NCI-H2196 treated with DMSO at 0.1 percent for 48 hours (cell line): ENCODE measurements at regions not wholly inside any gene's neighbourhood (a gene's known extent, or its start where the extent isn't known, plus 50 kb on each side); places are given as distances from the start of the nearest gene placed in this dataset.
"Not testable (repeated sequence)": the region's sequence is repeated elsewhere in the genome, so short reads cannot be mapped to it uniquely, and the experiment has no call there.

Experiments used
- DNase-seq: peaks from one replicate; lab custom pipeline; 2025; ENCODE audit not compliant: unreplicated experiment; lab: John Stamatoyannopoulos, UW

DNA sequence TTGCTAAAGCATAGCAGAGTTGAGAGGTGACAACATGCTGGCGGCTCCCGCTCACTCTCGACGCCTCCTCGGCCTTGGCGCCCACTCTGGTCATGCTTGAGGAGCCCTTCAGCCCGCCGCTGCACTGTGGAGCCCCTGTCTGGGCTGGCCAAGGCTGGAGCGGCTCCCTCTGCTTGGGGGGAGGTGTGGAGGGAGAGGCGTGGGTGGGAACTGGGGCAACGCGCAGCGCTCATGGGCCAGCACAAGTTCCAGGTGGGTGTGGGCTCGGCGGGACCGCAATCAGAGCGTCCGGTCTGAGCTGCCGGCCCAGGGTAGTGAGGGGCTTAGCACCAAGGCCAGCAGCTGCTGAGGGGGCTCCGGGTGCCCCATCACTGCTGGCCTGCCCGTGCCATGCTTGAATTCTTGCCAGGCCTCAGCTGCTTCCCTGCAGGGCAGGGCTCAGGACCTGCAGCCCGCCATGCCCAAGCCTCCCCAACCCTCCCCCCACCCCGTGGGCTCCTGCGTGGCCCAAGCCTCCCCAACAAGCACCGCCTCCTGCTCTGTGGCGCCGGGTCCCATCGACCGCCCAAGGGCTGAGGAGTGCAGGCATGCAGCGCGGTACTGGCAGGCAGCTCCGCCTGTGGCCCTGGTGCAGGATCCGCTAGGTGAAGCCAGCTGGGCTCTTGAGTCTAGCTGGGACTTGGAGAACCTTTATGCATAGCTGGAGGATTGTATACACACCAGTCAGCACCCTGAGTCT is 2052.8 kb upstream of the CELF4 start:
- no peak for DNase-seq

DNA sequence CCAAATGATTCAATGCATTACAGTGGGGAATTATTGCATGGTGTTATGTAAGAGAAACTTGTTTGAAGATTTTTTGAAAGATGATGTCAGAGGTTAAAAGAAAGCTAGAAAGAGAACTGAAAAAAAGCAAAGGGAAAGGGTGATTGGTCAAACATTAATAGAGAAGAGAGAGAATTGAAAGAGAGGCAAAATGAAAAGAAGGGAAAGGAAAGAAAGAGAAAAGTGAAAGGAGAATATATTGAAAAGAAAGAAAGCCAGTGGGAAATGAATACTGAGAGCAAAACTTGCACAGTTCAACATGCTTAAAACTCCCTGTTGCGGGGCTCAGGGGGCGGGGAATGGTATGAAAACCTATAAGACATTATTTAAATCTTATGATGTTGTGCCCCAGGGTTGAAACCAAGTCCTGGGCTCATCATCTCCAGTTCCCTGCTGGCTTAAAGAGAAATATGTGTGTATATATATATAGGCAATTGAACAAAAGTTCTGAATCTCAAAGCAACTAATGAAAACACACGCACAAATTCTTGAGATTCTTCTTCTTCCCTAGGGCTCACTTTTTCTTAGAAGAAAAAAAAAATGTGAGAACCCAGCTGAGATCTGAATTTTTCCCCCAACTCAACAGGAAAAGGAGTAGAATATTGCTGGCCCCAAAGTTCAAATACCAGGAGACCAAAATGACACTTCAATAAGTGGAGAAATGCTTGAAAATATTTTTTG is 2045.9 kb upstream of the CELF4 start:
- no peak for DNase-seq

DNA sequence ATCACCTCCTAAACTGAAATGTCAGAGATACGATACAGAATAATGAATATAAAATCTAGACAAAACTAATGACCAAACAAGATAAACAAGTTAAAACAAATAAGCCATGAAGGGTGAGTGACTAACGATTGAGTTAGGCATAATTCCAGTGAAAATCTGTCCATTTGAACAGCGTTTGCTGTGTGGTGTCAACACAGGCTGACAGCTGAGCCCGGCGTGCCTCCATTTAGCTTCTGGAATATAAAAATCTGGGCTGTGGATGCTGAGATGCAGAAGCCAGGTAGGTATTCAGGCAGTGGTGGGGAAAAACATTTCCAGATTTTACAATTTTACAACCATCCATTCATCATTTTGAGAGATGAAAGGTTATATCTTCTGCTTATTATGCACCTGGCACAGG is 2041.4 kb upstream of the CELF4 start:
- no peak for DNase-seq

DNA sequence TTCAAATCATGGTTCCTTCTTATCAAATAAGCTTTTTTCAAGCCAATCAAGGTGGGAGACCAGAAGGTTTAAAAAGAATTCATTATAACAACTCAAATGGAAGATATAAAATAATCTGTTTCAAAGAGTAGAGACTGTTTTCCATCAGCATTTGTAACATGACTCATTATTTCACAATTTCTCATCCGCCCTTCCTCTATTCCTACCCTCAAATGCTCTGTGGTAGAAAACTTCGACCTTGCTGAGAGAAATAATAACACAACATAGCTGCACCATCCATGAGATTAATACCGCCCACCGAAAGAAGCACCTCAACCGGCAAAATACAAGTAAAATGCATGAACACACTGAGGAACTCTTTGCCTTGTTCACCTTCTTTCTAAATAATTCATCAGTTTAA is 2039.2 kb upstream of the CELF4 start:
- no peak for DNase-seq

DNA sequence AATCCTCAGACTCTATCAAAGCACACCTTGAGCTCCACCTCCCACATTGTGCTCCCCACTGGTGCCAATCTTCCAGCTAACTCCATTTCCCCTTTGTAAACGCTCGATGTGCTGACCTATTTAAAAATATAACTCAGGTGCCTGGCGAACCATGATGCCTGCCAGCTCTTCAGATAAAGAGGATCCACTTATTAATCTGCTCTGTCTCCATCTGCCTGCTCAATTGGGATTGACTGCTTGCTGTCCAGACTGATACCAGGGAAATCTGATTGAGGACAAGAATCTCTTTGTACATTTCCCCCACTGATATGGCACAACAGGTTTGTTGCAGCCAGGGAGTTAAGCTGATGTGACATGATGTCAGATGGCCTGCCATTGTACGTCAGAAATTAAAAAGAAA is 2036.5 kb upstream of the CELF4 start:
- DNase-seq, result no peak

DNA sequence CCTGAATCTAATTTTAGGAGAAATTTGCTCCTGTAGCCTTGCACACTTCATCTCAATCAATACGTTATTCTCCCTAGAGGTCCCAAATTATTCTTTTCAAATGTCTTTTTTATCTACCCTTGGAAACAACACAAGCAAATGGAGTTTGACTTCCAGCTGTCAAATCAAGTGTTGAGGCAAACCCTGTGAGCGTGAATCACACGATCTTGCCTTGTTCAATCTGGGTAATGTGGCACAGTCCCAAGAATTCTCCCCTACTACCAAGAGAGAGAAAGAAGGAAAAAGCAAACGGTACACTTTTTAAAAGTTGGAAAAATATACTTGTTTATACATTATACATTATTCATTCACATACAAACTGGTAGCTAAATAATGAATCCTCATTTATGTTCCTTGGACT is 2035.3 kb upstream of the CELF4 start:
- no peak for DNase-seq

DNA sequence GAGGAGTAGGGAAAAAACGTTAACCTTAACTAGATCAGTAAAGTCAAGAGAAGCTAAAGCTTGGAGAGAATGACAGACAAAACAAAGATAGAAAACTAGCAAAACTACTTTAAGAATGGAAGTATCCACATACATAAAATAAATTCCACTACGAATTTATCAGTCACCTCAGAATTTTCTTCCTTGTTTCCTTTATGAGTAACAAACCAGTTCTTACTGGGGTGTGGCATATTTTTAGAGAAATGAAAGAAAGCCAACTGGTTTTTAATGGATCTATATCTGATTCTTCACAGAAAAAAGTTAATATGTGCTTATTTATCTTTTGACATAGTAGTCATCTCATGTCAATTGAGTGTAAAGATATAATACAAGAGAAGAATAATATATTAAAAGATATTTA is 2033.7 kb upstream of the CELF4 start:
- no peak for DNase-seq

DNA sequence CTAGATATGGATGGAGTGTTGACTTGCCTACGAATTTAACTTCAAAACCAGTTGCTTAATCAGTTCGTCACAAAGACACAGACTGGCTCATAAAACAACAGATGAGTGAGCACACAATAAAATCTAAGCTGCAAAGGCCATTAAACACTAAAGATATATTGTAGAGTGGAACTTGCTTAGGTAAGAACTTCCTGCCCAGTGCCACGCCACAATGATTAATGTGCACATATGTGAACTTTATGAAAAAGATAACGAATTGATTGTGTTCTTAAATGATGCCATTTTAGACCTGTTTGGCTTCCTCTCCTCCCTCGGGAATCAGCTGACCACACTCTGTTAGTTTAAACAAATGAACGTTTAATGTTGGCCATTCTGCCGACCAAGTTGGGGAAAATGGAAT is 2031.3 kb upstream of the CELF4 start:
- no peak for DNase-seq

DNA sequence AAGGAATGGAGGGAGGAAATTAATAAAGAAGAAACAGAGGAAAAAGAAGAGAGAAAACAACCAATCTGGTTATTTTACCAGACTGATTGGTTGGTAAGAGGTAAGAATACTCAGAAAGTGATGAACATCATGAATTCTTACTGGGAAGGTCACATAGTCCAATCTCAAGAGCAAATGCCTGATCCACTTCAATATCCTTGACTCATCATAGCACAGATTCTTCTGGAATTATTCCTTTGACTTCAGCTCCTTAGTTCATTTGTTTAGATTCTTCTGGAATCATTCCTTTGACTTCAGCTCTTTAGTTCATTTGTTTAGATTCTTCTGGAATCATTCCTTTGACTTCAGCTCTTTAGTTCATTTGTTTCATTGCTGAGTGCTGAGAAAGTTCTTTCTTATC is 2030.6 kb upstream of the CELF4 start:
- no peak for DNase-seq

DNA sequence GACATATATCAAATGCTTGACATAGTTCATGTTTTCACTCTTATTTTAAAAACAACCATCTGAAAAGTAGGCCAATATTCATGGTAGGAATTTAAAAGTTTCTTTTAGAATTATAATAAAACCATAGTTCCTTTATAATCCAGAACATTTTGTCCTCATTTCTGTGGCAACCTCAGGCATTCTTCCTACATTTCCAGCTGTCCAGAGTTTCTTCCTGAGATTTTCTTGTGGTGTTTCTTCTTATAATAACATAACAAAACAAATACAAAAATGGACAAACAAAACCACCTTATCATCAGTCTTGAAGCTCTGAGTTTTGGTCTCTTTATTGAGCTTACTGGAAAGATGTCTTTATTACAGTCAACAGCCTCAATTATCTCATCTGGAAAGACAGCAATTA is 2028.6 kb upstream of the CELF4 start:
- no peak for DNase-seq

DNA sequence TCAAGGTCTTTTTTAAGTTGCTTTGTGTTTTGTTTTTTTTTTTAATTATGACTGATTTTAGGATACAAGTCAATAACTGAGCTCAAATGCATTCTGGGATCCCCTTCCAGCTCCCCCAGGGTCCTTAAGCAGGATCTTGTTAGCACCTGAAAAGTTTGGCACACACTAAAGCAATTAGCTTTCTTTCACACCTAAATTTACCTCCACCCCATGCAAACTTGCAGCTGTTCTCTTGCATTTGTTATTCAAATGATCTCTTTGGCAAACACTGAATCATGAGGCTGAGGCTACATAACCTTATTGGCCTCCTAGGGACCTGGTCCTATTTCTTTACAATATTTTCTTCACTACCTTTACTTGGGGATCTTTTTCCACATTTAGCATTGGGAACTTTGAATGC is 2026.1 kb upstream of the CELF4 start:
- DNase-seq, result no peak

DNA sequence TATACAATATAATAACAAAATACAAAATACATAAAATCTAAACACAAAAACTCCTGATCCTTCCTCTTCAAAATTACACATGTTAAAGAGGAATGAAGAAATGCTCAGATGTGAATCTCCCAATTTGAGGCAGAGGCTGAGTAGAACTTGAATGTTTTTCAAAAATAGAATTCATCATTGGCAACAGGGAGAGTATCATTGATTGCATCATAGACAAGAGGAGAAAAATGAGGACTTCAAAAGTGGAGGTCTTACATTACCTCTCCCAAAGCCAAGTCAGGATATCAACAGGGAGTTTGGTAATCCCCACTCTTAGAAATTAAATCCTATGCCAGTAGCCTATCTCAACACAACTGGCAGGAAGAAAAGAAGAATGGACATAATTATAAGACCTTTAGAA is 2023.9 kb upstream of the CELF4 start:
- no peak for DNase-seq

DNA sequence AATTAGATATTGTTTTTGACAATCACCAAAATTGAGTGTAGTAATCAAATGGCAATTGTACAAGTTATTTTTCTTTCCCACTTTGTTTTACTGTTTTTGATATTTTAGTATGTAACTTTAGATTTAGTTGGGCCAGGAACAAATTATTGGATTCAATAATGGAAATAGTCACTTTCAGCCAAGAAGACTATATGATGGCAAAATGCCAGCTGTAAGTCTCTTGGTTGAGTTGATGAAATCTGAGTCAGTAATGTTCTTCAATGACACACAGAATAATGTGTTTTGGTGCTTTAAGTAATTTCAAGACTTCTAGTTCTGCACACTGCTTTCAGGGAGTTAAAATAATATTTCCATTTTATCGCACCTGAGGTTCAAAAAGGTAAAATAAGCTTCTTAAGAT is 2022.0 kb upstream of the CELF4 start:
- DNase-seq, result no peak

DNA sequence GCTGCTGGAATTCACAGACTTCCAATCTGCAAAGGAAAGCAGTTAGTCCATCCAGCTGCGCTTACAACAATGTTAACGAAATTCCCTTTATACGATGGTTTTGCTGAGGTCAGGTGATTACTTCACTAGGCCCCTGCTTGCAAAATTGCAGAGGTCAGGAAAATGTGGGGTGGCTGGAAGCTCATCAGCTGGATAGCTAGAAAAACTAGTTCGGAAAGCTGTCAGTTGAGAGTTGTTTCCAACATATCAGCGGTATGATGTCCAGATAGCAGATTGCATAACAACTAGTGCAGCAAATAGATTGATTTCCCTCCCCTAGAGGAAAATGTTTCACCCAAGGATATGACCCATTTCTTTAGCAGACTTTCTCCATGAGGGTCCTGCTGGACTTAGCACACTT is 2021.1 kb upstream of the CELF4 start:
- DNase-seq, result no peak

DNA sequence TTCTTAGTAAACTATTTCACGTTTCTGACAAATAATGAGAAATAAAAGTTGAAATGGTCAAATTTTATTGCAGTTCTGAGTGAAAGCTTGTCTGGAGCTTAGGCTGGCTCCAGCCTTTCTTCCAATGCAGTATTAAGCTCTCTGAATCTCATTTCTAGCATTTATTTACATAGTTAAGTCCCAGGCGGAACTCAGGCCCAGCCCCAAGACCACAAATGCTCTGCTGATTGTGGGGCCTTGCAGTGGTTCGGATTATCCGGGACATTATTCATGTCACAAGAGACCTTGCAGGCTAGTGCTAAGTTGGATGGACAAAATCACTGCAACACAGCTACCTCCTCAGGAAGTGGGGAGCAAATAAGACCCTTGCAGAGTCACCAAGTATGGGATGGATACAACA is 2009.3 kb upstream of the CELF4 start:
- no peak for DNase-seq

DNA sequence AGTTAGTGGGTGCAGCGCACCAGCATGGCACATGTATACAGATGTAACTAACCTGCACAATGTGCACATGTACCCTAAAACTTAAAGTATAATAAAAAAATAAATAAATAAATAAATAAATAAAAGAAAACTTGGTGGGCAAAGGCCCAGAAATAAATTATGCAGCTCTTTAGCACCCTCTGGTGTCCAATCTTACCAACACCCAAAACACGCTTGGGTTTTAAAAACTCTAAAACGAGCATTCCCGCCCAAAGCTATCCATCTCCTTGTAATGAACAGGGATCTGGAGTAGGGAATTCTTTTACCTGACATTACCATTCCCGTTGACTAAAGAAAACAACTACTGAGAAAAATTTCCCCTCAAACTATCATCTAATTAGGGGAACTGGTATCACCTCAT is 2005.9 kb upstream of the CELF4 start:
- no peak for DNase-seq

DNA sequence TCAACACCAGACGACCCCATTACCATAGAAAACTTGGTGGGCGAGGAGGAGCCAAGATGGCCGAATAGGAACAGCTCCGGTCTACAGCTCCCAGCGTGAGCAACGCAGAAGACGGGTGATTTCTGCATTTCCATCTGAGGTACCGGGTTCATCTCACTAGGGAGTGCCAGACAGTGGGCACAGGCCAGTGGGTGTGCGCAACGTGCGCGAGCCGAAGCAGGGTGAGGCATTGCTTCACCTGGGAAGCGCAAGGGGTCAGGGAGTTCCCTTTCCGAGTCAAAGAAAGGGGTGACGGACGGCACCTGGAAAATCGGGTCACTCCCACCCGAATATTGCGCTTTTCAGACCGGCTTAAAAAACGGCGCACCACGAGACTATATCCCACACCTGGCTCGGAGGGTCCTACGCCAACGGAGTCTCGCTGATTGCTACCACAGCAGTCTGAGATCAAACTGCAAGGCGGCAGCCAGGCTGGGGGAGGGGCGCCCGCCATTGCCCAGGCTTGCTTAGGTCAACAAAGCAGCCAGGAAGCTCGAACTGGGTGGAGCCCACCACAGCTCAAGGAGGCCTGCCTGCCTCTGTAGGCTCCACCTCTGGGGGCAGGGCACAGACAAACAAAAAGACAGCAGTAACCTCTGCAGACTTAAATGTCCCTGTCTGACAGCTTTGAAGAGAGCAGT is 2000.1 kb upstream of the CELF4 start:
- DNase-seq, result not testable (repeated sequence)

DNA sequence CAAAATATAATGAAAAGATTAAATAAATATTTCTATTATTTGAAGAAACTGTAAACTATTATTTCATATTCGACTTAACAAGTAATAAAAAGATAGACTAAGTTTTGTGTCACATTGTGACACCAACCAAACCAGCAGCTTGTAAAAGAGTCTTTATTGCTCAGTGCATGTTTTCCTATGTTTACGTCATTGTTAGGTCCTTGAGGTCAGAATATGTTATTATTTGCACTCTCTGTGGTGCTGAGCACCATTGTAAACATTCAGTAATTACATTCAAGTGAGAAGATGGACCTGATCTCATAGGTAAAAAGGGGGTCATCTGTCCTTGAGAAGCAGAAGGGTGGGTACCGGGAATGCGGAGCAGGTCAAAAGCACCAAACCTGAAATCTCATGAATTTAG is 1999.1 kb upstream of the CELF4 start:
- no peak for DNase-seq

DNA sequence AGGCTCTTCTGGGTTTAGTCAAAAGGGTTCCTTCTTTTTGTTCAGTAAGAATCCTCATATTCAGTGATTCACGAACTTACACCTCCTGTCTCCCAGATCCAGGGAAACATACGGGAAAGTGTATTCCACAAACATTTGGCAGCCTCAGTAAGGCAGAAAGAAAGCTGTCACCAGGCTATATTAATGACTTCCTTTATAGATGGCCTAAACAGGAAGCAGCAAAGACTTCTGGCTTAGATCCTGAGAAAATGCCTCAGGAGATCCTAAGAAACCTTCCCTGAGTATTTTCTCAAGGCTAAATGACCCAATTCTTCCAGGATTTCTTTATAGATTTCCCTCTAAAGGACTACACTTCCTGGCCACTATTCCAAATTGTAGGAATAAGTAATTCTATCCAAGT is 1995.5 kb upstream of the CELF4 start:
- DNase-seq, result no peak

DNA sequence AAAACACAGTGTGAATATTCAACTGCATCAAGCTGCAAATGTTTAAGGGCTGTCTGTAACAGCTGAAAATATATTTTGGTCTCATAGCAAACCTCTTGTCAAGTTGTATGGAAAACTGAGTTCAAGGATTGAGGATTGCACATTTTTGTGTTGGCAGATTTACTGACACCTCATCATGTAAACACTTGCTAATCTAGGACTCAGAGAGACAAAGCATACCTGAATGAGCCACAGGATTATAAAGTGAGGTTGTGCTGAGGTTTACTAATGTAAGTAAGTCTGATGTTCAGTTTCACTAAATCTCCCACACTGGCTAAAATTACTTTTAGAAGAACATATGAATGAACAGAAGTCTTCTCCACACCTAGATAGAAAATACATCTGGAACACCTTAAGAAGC is 1993.1 kb upstream of the CELF4 start:
- DNase-seq, result no peak

DNA sequence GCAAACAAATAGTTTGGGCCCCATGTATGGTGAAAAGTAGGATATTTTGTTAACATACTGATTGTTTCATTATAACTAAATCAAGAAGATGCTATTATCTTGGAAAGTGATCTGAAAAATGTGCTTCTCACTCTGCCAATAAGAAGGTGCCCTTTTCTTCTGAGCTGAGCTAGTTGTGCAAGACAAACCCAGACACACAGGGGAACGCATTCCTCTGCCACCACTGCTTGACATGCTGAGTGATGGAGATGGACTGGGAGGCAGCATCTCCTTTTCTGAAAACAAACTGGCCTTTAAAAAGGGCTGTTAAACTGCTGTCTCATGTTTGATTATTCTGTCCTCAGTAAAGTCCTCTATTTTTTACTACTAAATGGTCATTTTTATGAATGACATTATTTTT is 1989.9 kb upstream of the CELF4 start:
- DNase-seq, result no peak

DNA sequence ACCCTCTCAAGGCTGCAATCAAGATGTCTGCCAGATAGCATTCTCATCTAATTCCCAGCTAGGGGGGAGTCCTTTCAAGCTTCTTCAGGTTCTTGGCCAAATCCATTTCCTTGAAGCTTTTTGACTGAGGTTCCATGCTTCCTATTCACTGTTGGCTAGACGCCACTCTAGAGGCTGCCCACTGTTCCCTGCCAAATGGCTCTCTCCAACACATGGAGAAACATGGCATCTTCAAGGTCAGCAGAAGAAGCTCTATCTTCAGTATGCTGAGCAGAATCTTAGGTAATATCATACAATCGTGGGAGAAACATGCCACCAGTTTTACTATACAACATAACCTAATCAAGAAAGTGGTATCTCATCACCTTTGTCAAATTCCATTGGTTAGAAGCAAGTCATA is 1985.1 kb upstream of the CELF4 start:
- DNase-seq, result no peak
